GM19351 (cell line): ENCODE measurements at regions not wholly inside any gene's neighbourhood (a gene's known extent, or its start where the extent isn't known, plus 50 kb on each side); places are given as distances from the start of the nearest gene placed in this dataset.

Source experiments
- ATAC-seq: cut with Tn5 transposase; IDR thresholded peaks from one replicate; pipeline ENCODE4 v1.9.1; 2021; ENCODE audit warnings: mild to moderate bottlenecking, moderate library complexity; ENCODE audit not compliant: unreplicated experiment

DNA sequence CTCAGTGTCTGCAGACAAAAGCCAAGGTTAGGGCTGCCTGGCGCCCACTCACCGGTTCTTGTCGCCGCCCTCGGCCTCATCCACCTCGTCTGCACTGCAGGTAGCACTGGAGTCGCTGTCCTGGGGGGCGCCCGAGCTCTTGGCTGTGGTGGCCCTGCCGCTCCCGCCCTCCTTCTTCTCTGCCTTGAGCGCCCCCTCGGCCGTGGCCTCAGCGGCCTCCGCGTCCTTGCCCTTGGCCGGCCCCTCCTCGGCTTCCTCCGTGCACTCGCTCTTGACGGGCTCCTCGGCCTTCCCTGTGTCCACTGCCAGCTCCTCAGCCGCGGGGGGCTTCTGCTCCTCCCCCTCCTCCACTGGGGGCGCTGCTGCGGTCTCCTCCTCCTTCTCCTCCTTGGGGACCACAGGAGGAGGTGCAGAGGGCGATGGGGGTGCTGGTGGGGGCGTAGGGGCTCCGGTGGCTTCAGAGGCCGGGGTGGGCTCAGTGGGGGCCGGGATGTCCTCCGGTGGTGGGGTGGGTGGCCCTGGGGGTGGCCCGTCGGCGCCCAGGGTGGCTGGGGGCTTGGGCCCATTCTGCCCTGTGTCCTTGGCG, 77.2 kb downstream of the RFLNA start:
- ATAC-seq = no peak

DNA sequence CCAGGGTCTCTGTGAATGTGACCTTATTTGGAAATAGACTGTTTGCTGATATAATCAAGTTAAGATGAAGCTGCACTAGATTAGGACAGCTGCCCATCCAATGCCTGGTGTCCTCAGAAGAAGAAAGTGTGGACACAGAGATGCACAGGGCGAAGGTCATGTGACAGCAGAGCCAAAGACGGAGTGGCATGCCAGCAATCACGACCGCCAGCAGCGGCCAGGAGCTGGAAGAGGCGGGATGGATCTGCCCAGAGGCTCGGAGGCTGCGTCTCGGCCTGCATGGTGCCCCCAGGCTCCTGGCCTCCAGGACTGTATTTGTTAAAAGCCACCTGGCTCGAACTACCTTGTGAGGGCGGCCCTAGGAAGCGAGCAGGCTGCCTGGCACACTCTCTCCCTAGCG, 76.5 kb downstream of the RFLNA start:
- ATAC-seq = no peak

DNA sequence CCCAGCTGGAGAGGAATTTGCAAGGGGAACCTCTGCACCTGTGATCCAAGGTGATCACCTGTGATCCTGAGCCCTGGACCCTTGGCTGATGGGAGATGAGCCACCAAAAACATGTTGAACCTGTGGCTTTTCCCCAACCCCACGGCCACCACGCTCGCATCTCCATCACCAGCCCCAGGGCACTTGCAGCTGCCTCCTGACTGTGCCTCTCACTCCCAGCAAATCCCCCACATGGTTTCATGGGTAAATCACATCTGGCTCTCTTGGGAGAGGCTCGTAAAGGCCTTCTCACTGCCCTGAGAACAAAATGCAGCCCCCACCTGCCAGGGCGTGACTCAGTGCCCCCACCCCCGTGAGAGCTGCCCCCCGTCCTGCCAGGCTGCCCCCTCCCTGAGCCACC, 76.0 kb downstream of the RFLNA start:
- ATAC-seq = no peak

DNA sequence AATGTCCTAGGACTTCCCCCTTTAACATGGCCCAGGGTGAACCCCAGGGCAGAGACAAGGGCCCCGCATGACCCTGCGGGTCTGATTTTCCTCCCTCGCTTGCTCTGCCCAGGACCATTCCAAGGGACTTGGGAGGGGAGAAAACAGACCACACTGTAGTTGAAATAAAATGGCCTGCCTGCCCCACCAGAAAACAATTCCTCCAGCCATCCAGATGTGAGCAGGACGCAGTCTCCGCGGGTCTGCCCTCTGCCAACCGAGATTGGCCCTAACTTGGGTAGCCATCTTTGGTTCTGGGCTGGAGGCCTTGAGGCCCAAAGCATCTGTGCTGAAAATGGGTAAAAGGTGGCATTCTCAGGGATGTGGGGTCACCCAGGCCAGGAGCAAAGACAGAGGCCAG, 75.5 kb downstream of the RFLNA start:
- ATAC-seq = no peak

DNA sequence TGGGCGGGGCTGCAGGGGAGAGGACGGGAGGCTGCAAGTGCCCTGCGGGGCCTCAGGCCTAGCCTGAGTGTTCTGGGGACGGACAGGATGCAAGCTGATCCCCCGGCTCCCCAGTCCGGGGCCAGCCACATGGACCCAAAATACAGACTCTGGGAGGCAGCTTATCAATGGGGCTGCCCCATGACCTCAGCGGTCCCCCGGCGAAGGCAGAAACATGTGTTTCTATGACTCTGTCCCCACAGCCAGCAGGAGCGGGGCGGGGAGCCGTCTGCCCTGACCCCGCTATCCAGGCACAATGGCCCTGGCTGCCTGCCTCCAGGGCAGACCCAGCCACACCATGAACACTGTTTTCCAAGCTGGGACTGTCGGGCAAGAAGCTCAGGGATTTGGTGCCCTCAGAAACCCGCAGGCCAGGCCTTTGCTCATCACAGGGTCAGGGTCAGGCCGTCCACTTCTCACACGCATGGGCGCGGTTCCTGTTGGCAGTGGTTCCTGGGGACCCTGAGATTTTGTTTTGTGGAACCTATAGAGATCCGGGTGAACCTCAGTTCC, 75.0 kb downstream of the RFLNA start:
- no peak for ATAC-seq

DNA sequence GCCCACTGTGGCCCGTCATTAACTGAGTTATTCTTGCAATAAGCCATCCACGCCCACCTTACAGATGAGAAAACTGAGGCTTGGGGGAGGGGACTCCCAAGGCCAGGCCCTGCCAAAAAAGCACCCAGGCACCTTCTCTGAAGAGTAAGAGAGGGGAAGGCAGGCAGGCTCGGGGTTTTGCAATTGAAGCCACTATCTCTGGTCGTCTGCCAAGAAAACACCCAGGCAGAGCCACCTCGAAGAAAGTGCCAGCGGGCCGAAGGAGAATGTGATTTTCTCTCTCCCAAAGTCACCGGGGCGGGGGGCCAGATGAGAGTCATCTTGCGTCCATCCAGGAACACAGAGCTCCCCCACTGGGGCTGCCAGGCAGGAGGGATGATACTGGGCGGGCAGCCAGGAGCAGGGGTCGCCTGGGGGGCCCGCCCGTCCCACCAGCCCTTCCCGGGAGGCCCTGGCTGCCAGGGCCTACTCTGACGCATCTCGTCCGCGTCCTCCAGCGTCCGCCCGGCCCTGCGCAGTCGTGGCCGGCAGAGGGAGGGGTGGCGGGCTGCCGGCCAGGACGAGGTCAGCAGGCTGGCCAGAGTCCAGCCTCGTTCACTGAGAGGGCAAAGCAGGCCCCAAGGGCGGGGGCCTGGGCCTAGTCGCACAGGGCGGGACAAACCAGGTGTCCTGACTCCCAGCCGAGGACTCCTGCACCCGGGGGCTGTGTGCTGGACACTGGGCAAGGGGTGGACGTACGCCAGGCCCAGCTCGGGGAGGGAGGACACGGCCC, 74.3 kb downstream of the RFLNA start:
- ATAC-seq = no peak

DNA sequence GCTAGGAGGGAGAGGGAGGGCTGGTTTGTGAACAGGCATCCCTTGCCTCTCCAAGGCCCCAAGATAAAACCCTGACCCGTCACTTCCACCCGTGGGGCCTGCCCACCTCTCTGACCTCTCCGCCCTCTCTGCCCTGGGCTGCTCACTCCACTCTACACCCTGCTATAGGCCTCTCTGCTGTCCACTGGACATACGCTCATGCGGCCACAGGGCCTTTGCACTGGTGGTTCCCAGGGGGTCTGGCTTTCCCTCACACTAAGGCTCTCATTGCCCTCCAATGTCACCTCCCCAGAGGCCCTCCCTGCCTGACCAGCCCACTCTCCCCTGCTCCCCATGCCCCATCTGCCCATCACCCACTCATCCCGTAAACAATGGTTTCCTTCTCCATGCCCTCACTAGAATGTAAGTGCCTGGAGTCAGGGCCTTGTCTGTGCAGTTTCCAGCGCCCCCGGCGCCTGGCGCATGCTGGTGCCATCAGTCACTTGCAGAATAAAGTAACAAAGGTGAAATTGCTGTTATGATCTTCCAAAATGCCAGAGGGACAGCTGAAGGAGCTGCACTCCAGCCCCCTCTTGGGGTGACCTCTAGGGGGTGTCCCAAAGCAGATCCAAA, 73.6 kb downstream of the RFLNA start:
- ATAC-seq = no peak

DNA sequence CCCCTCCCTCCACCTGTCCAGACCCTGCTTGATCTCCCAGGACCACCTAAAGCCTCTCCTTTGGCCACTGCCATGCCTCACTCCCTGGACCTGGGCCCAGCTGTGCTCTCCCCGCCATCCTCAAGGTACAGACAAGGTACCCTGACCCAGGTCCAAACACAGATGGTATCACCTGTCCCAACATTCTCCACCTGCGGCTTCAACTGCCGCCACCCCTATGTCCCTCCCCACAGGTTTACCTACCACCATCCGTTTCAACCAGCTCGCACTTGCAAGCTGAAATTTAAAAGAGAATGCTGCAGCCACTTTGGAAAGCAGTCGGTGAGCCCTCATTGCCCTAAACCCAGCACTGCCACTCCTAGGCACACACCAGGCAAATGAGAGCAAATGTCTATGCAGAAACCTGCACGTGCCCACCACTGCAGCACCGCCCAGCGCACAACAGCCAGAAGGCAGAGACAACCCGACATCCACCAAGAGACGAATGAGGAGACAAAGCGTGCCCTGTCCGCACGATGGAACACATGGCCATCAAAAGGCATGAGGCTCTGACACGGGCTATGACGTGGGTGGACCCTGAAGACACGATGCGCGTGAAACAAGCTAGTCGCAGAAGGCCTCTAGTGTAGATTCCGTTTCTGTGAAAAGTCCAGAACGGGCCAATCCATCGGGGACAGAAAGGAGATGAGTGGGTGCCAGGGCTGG, 71.0 kb downstream of the RFLNA start:
- no peak for ATAC-seq
